ENCODE measurements at regions not wholly inside any gene's neighbourhood (a gene's known extent, or its start where the extent isn't known, plus 50 kb on each side); places are given as distances from the start of the nearest gene placed in this dataset.

DNA sequence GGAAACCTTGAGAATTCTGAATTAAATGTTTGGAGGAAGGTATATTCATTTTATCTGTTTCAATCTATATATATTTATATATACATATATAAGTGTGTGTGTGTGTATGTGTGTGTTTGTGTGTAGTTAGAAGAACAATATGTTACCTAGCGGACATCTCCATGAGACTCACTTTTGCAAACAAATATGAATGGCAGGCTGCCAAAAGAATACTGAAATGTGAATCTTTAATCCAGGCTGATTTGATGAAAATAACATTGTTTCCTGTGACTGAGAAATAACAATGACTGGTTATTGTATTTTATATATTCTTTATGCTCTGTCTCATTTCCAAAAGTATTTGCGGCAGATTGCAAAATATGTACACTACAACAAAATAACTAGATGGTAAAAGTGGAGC, 255.5 kb upstream of the TGFBR2 start:
- Mint-ChIP-seq H3K27me3 (peaks cover 12% of the 10 kb centered on the region), H3K36me3 (ENCODE audit: low read depth) (peaks cover 26% of the 10 kb centered on the region), H3K4me1 (peaks cover 95% of the 10 kb centered on the region), H3K9me3 (no peaks in the 10 kb centered on the region), H3K27ac (no peak overlapping the region), H3K4me3 (no peak overlapping the region)
- ChIA-PET CTCF (no interaction called here), POLR2A (interaction anchor here (0.7 kb wide), 1 partner anchor 308 kb away, joined by 3 read pairs; no protein-coding TSS in a partner anchor)
- DNase-seq = no peak

GRCh38 chr3:30352410-30353318, 253.7 kb upstream of the TGFBR2 start:
- no peak overlapping the region for H3K4me3 Mint-ChIP-seq
- H3K9me3 Mint-ChIP-seq = no peaks in the 10 kb centered on the region
- DNase-seq = no peak
- peaks cover 19% of the 10 kb centered on the region for H3K36me3 Mint-ChIP-seq (ENCODE audit: low read depth)
- POLR2A ChIA-PET = interaction anchor here (0.7 to 1.6 kb wide), 3 partner anchors 18 to 329 kb away, joined by 3 to 6 read pairs (median 3); no protein-coding TSS in a partner anchor
- H3K27ac Mint-ChIP-seq = no peak overlapping the region
- H3K27me3 Mint-ChIP-seq = peaks cover 19% of the 10 kb centered on the region
- CTCF ChIA-PET = no interaction called here
- H3K4me1 Mint-ChIP-seq = peaks cover 80% of the 10 kb centered on the region

GRCh38 chr3:30353711-30354467, 252.5 kb upstream of the TGFBR2 start:
- peak overlapping the region; percentile 55 for H3K4me3 Mint-ChIP-seq
- DNase-seq = peak; percentile 76
- POLR2A ChIA-PET = interaction anchor here (1.0 to 1.6 kb wide), 4 partner anchors 253 to 1177 kb away, joined by 3 to 6 read pairs (median 4); partner anchors contain the start of gene TGFBR2
- H3K4me1 Mint-ChIP-seq = peaks cover 68% of the 10 kb centered on the region
- no peaks in the 10 kb centered on the region for H3K9me3 Mint-ChIP-seq
- H3K36me3 Mint-ChIP-seq (ENCODE audit: low read depth) = peaks cover 22% of the 10 kb centered on the region
- peaks cover 21% of the 10 kb centered on the region for H3K27me3 Mint-ChIP-seq
- CTCF ChIA-PET = no interaction called here
- H3K27ac Mint-ChIP-seq = peak overlapping the region; percentile 67

DNA sequence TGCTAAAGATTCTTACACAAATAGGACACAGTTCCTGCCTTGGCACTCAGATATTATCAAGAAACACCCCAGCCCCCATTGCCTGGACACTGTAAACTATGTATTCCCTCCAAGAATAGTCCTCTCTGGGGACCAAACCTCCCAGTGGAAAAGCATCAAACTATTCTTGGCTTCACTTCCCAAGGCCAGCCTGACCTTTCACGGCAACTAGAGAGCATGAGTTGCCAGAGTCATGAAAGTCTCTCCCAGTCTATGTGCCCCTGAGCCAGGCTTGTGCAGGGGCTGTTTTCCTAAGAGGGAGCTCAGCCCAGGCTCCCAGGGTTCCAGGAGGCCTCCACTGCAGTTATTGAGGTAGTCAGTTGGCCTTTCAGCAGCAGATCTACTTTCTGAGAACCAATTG, 251.9 kb upstream of the TGFBR2 start:
- H3K9me3 Mint-ChIP-seq = no peaks in the 10 kb centered on the region
- H3K4me3 Mint-ChIP-seq = no peak overlapping the region
- H3K36me3 Mint-ChIP-seq (ENCODE audit: low read depth) = peaks cover 17% of the 10 kb centered on the region
- ChIA-PET CTCF (no interaction called here), POLR2A (interaction anchor here (1.1 to 1.6 kb wide), 3 partner anchors 252 to 1177 kb away, joined by 3 to 6 read pairs (median 5); partner anchors contain the start of gene TGFBR2)
- DNase-seq = no peak
- H3K27me3 Mint-ChIP-seq = peaks cover 21% of the 10 kb centered on the region
- H3K4me1 Mint-ChIP-seq = peaks cover 62% of the 10 kb centered on the region
- peak overlapping the region; percentile 67 for H3K27ac Mint-ChIP-seq

DNA sequence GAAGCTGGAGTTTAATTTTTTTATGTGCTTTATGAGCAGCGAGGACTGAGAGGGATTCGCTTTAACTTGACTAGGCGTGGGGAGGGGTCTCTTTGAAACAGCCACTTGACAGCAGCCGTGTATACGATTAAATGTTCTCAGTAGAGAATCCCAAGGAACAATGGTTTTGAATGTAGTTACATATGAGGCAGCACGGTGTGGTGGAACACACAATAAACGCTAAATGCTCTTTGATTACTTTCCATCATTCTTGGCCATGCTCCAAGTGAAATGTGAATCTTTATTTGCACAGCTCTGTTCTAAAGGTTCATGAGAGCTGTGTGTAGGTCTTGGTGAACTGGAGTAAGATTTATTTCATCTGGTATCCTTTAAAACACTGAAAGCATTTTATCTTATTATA, 251.4 kb upstream of the TGFBR2 start:
- Mint-ChIP-seq H3K4me1 (peaks cover 57% of the 10 kb centered on the region), H3K27me3 (peaks cover 19% of the 10 kb centered on the region), H3K4me3 (no peak overlapping the region), H3K27ac (no peak overlapping the region), H3K36me3 (ENCODE audit: low read depth) (peaks cover 17% of the 10 kb centered on the region), H3K9me3 (no peaks in the 10 kb centered on the region)
- ChIA-PET POLR2A (interaction anchor here (1.1 to 1.3 kb wide), 2 partner anchors 252 to 1176 kb away, joined by 3 to 5 read pairs; partner anchors contain the start of gene TGFBR2), CTCF (interaction anchor here (1.3 kb wide), 1 partner anchor 157 kb away, joined by 3 read pairs; no protein-coding TSS in a partner anchor)
- DNase-seq = no peak

- Mint-ChIP-seq H3K27ac (no peak overlapping the region), H3K4me1 (peaks cover 51% of the 10 kb centered on the region), H3K27me3 (peaks cover 19% of the 10 kb centered on the region), H3K4me3 (no peak overlapping the region), H3K9me3 (no peaks in the 10 kb centered on the region), H3K36me3 (ENCODE audit: low read depth) (peaks cover 16% of the 10 kb centered on the region)
- CTCF ChIA-PET = interaction anchor here (1.0 to 1.3 kb wide), 3 partner anchors 8 to 157 kb away, joined by 3 to 4 read pairs (median 3); no protein-coding TSS in a partner anchor
- POLR2A ChIA-PET = interaction anchor here (1.6 kb wide), 1 partner anchor 8 kb away, joined by 5 read pairs; no protein-coding TSS in a partner anchor
- no peak for DNase-seq
Observed at GRCh38 chr3:30355622-30356021, 250.8 kb upstream of the TGFBR2 start.

GRCh38 chr3:30356866-30357753, 249.3 kb upstream of the TGFBR2 start:
- ChIA-PET CTCF (interaction anchor here (1.1 kb wide), 1 partner anchor 9 kb away, joined by 3 read pairs; no protein-coding TSS in a partner anchor), POLR2A (interaction anchor here (1.6 kb wide), 1 partner anchor 9 kb away, joined by 5 read pairs; no protein-coding TSS in a partner anchor)
- Mint-ChIP-seq H3K27me3 (peaks cover 12% of the 10 kb centered on the region), H3K27ac (no peak overlapping the region), H3K9me3 (no peaks in the 10 kb centered on the region), H3K36me3 (ENCODE audit: low read depth) (peaks cover 13% of the 10 kb centered on the region), H3K4me3 (no peak overlapping the region), H3K4me1 (peaks cover 39% of the 10 kb centered on the region)
- no peak for DNase-seq

DNA sequence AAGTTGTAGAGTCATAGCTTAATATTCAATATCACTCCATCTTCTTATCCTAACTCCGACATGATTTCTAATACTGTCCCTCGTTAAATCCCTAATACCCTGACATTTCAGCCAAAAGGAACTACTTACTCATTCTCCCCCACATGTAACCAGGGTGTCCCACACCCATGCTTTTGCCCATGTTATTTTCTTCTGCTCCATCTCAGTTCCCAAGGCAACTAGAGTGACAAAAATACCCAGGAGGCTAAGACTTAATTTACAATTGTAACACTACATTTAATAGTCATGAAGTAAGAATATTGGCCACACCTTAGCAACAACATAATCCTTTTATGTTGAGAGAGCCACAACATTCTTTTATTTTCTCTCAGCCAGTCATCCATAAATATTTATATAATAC, 248.5 kb upstream of the TGFBR2 start:
- Mint-ChIP-seq H3K36me3 (ENCODE audit: low read depth) (peaks cover 8% of the 10 kb centered on the region), H3K9me3 (no peaks in the 10 kb centered on the region), H3K4me1 (peaks cover 31% of the 10 kb centered on the region), H3K27ac (no peak overlapping the region), H3K4me3 (no peak overlapping the region), H3K27me3 (peaks cover 9% of the 10 kb centered on the region)
- ChIA-PET CTCF (no interaction called here), POLR2A (no interaction called here)
- DNase-seq = no peak

DNA sequence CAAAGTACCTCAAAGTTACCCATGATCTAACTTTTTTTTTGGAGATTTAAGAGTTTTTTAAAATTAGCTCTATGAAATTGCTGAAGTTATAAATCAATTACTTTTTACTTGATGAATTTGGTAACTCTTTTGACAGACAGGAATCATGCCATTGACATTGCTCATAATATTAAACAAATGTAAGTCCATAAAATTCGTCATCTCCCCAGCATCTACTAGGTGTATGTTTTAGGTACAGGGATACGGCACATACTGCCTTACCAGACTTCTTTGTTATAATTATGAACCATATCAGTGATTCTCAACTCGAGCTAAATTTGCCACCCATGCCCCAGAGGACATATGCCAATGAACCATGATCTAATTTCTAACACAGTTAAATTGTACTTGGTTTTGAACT, 247.5 kb upstream of the TGFBR2 start:
- Mint-ChIP-seq H3K4me1 (peaks cover 23% of the 10 kb centered on the region), H3K4me3 (no peak overlapping the region), H3K27me3 (peaks cover 12% of the 10 kb centered on the region), H3K36me3 (ENCODE audit: low read depth) (peaks cover 8% of the 10 kb centered on the region), H3K27ac (no peak overlapping the region), H3K9me3 (no peaks in the 10 kb centered on the region)
- no peak for DNase-seq
- CTCF ChIA-PET = no interaction called here
- POLR2A ChIA-PET = no interaction called here

DNA sequence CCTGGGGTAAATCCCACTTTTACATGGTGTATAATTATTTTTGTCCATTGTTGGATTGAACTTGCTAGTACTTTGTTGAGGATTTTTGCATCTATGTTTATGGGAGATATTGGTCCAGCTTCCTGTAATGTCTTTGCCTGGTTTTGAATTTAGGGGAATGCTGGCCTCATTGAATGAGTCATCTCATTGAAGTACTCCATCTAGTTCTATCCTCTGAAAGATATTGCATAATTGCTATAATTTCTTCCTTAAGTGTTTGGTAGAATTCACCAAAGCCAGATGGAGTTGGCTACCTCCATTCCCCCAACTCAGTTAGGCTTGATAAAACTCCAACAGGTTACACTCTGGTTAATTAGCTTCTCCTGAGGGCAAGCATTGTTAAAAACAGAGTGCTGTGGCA, 237.4 kb upstream of the TGFBR2 start:
- DNase-seq = no peak
- Mint-ChIP-seq H3K36me3 (ENCODE audit: low read depth) (peaks cover 8% of the 10 kb centered on the region), H3K27me3 (peaks cover 3% of the 10 kb centered on the region), H3K9me3 (peaks cover 6% of the 10 kb centered on the region), H3K4me3 (no peak overlapping the region), H3K27ac (no peak overlapping the region), H3K4me1 (no peaks in the 10 kb centered on the region)
- ChIA-PET POLR2A (no interaction called here), CTCF (no interaction called here)

GRCh38 chr3:30370681-30371271, 235.6 kb upstream of the TGFBR2 start:
- DNase-seq = no peak
- Mint-ChIP-seq H3K4me3 (no peak overlapping the region), H3K9me3 (peaks cover 6% of the 10 kb centered on the region), H3K36me3 (ENCODE audit: low read depth) (peaks cover 8% of the 10 kb centered on the region), H3K4me1 (no peaks in the 10 kb centered on the region), H3K27ac (no peak overlapping the region), H3K27me3 (peaks cover 3% of the 10 kb centered on the region)
- ChIA-PET POLR2A (interaction anchor here (0.6 kb wide), 1 partner anchor 18 kb away, joined by 3 read pairs; no protein-coding TSS in a partner anchor), CTCF (no interaction called here)

- Mint-ChIP-seq H3K4me1 (no peaks in the 10 kb centered on the region), H3K36me3 (ENCODE audit: low read depth) (peaks cover 3% of the 10 kb centered on the region), H3K4me3 (no peak overlapping the region), H3K27ac (no peak overlapping the region), H3K27me3 (peaks cover 3% of the 10 kb centered on the region), H3K9me3 (no peaks in the 10 kb centered on the region)
- DNase-seq = no peak
- ChIA-PET CTCF (interaction anchor here (0.6 kb wide), 1 partner anchor 69 kb away, joined by 3 read pairs; no protein-coding TSS in a partner anchor), POLR2A (no interaction called here)
Observed at GRCh38 chr3:30372837-30373236, 233.6 kb upstream of the TGFBR2 start.
